WTC11 (cell line): ENCODE measurements at regions not wholly inside any gene's neighbourhood (a gene's known extent, or its start where the extent isn't known, plus 50 kb on each side); places are given as distances from the start of the nearest gene placed in this dataset.

ENCODE experiments used
- ATAC-seq: fragments of 200-7000 bp; cut with Tn5 transposase; 2 replicates; pipeline ENCODE4 v1.10.0; 2021; ENCODE audit warnings: mild to moderate bottlenecking, moderate library complexity
- CTCF ChIA-PET: fragments of 300-600 bp; sonication (Branson Sonifier 250); formaldehyde crosslinking; loops from one replicate; lab custom pipeline; 2021; ENCODE audit warnings: antibody characterized with exemption; lab: Charles Lee
- POLR2A ChIA-PET: fragments of 350-600 bp; sonication (Branson Sonifier 250); formaldehyde crosslinking; loops from one replicate; lab custom pipeline; 2021; ENCODE audit warnings: antibody characterized with exemption; lab: Charles Lee
- DNase-seq: peaks from one replicate; pipeline ENCODE4 v3.0.0; 2021; ENCODE audit warnings: low spot score
- H3K27ac Mint-ChIP-seq: 2 replicates; pipeline ENCODE4 v1.8.0; 2021; ENCODE audit warnings: mixed read lengths
- H3K27me3 Mint-ChIP-seq: 2 replicates; pipeline ENCODE4 v1.8.0; 2021; ENCODE audit warnings: low read depth, mild to moderate bottlenecking, moderate library complexity, mixed read lengths
- H3K36me3 Mint-ChIP-seq: 2 replicates; pipeline ENCODE4 v1.8.0; 2021; ENCODE audit warnings: mixed read lengths
- H3K4me1 Mint-ChIP-seq: 2 replicates; pipeline ENCODE4 v1.8.0; 2022; ENCODE audit warnings: mixed read lengths
- H3K4me3 Mint-ChIP-seq: 2 replicates; pipeline ENCODE4 v1.8.0; 2021; ENCODE audit warnings: mild to moderate bottlenecking, moderate library complexity, mixed read lengths
- H3K9me3 Mint-ChIP-seq: 2 replicates; pipeline ENCODE4 v1.8.0; 2021; ENCODE audit warnings: mixed read lengths
- ATF1 ChIP-seq: sonication (generic); formaldehyde crosslinking; IDR thresholded peaks from 2 replicates; pipeline ENCODE4 v1.8.1; 2023; ENCODE audit warnings: mild to moderate bottlenecking, moderate library complexity, missing genetic modification reagents
- CBFB ChIP-seq: sonication (generic); formaldehyde crosslinking; IDR thresholded peaks from 2 replicates; pipeline ENCODE4 v1.8.1; 2022; ENCODE audit warnings: mild to moderate bottlenecking, low read depth, missing genetic modification reagents
- CREM ChIP-seq: sonication (generic); formaldehyde crosslinking; IDR thresholded peaks from 2 replicates; pipeline ENCODE4 v1.8.1; 2022; ENCODE audit warnings: mild to moderate bottlenecking, missing genetic modification reagents, moderate library complexity
- ESRRA ChIP-seq: sonication (generic); formaldehyde crosslinking; IDR thresholded peaks from 2 replicates; pipeline ENCODE4 v1.8.1; 2022; ENCODE audit warnings: mild to moderate bottlenecking, missing genetic modification reagents, borderline replicate concordance
- GRHL2 ChIP-seq: fragments of 250-450 bp; sonication (Bioruptor Pico); IDR thresholded peaks from 2 replicates; pipeline ENCODE4 v1.8.0; 2022; ENCODE audit warnings: mild to moderate bottlenecking, moderate library complexity; ENCODE audit not compliant: insufficient replicate concordance, severe bottlenecking
- IRF2 ChIP-seq: sonication (generic); formaldehyde crosslinking; IDR thresholded peaks from 2 replicates; pipeline ENCODE4 v1.8.0; 2022; ENCODE audit warnings: low read depth, missing genetic modification reagents, borderline replicate concordance
- JUN ChIP-seq: sonication (generic); formaldehyde crosslinking; IDR thresholded peaks from 2 replicates; pipeline ENCODE4 v1.8.0; 2023; ENCODE audit warnings: mild to moderate bottlenecking, missing genetic modification reagents
- SMAD4 ChIP-seq: sonication (generic); formaldehyde crosslinking; IDR thresholded peaks from 2 replicates; pipeline ENCODE4 v1.8.0; 2022; ENCODE audit warnings: mild to moderate bottlenecking, missing genetic modification reagents
- ZNF121 ChIP-seq: sonication (generic); formaldehyde crosslinking; IDR thresholded peaks from 2 replicates; pipeline ENCODE4 v1.8.0; 2023; ENCODE audit warnings: missing genetic modification reagents
- ZNF396 ChIP-seq: fragments of 250-450 bp; sonication (Bioruptor Pico); IDR thresholded peaks from 2 replicates; pipeline ENCODE4 v1.8.0; 2021; ENCODE audit warnings: mild to moderate bottlenecking, moderate library complexity, borderline replicate concordance
- ZNF416 ChIP-seq: fragments of 250-450 bp; sonication (Bioruptor Pico); IDR thresholded peaks from 2 replicates; pipeline ENCODE4 v1.9.0; 2021; ENCODE audit warnings: mild to moderate bottlenecking, inconsistent platforms
- TF ChIP-seq, protein P1 (sequence below): sonication (generic); formaldehyde crosslinking; IDR thresholded peaks from 2 replicates; pipeline ENCODE4 v1.8.0; 2023; ENCODE audit warnings: mild to moderate bottlenecking, missing genetic modification reagents
- TF ChIP-seq, protein P2 (sequence below): sonication (generic); formaldehyde crosslinking; IDR thresholded peaks from 2 replicates; pipeline ENCODE4 v1.8.1; 2023; ENCODE audit warnings: mild to moderate bottlenecking, missing genetic modification reagents, moderate library complexity
- TF ChIP-seq, protein P3 (sequence below): fragments of 250-450 bp; sonication (Bioruptor Pico); IDR thresholded peaks from 2 replicates; pipeline ENCODE4 v1.9.0; 2021; ENCODE audit warnings: mild to moderate bottlenecking, borderline replicate concordance
- TF ChIP-seq, protein P4 (sequence below): sonication (generic); formaldehyde crosslinking; IDR thresholded peaks from 2 replicates; pipeline ENCODE4 v1.8.1; 2022; ENCODE audit warnings: missing genetic modification reagents, borderline replicate concordance
- TF ChIP-seq, protein P5 (sequence below): fragments of 250-450 bp; sonication (Bioruptor Pico); IDR thresholded peaks from 2 replicates; pipeline ENCODE4 v1.8.0; 2021; ENCODE audit warnings: mild to moderate bottlenecking
- TF ChIP-seq, protein P6 (sequence below): sonication (generic); formaldehyde crosslinking; IDR thresholded peaks from 2 replicates; pipeline ENCODE4 v1.8.1; 2023; ENCODE audit warnings: mild to moderate bottlenecking, missing genetic modification reagents
- TF ChIP-seq, protein P7 (sequence below): sonication (generic); formaldehyde crosslinking; IDR thresholded peaks from 2 replicates; pipeline ENCODE4 v1.8.1; 2022; ENCODE audit warnings: mild to moderate bottlenecking, missing genetic modification reagents, moderate library complexity, borderline replicate concordance
- TF ChIP-seq, protein P8 (sequence below): sonication (generic); formaldehyde crosslinking; IDR thresholded peaks from 2 replicates; pipeline ENCODE4 v1.8.1; 2023; ENCODE audit warnings: mild to moderate bottlenecking, missing genetic modification reagents
- TF ChIP-seq, protein P9 (sequence below): fragments of 250-450 bp; sonication (Bioruptor Pico); IDR thresholded peaks from 2 replicates; pipeline ENCODE4 v1.9.0; 2021; ENCODE audit warnings: mild to moderate bottlenecking

DNA sequence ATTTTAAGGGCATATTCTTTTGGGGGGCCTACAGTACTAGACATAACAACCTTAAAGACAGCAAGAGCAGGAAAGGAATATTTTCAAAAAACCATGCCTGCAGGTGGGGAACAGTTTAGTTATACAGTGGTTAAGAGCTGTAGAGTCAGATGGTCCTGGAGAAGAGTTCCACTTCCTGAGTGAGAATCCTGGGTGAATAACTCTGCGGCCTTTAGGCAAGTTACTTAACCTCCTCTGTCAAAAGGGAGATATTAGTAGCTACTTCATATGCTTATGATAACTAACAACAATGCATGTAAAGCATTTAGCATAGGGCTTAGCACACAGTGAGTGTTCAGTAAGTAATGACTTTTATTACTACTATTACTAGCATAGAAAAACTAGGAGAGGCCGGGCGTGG lies 119.2 kb upstream of the TAB2 start:
- no peak overlapping the region for H3K27ac Mint-ChIP-seq
- DNase-seq (no peak), ATAC-seq (no peak)
- CTCF ChIA-PET = no interaction called here
- peaks cover 10% of the 10 kb centered on the region for H3K4me1 Mint-ChIP-seq
- no peaks in the 10 kb centered on the region for H3K27me3 Mint-ChIP-seq
- TF ChIP-seq SMAD4 (CRISPR knock-in tag) (no peak), ESRRA (no peak), IRF2 (CRISPR knock-in tag) (no peak), ATF1 (CRISPR knock-in tag) (no peak), JUN (CRISPR knock-in tag) (no peak), CBFB (CRISPR knock-in tag) (no peak), ZNF416 (CRISPR knock-in tag) (no peak), CREM (CRISPR knock-in tag) (no peak), ZNF121 (no peak), GRHL2 (no peak), ZNF396 (CRISPR knock-in tag) (no peak)
- TF ChIP-seq, protein P1, sequence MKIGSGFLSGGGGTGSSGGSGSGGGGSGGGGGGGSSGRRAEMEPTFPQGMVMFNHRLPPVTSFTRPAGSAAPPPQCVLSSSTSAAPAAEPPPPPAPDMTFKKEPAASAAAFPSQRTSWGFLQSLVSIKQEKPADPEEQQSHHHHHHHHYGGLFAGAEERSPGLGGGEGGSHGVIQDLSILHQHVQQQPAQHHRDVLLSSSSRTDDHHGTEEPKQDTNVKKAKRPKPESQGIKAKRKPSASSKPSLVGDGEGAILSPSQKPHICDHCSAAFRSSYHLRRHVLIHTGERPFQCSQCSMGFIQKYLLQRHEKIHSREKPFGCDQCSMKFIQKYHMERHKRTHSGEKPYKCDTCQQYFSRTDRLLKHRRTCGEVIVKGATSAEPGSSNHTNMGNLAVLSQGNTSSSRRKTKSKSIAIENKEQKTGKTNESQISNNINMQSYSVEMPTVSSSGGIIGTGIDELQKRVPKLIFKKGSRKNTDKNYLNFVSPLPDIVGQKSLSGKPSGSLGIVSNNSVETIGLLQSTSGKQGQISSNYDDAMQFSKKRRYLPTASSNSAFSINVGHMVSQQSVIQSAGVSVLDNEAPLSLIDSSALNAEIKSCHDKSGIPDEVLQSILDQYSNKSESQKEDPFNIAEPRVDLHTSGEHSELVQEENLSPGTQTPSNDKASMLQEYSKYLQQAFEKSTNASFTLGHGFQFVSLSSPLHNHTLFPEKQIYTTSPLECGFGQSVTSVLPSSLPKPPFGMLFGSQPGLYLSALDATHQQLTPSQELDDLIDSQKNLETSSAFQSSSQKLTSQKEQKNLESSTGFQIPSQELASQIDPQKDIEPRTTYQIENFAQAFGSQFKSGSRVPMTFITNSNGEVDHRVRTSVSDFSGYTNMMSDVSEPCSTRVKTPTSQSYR (CRISPR knock-in tag) = no peak
- TF ChIP-seq, protein P2, sequence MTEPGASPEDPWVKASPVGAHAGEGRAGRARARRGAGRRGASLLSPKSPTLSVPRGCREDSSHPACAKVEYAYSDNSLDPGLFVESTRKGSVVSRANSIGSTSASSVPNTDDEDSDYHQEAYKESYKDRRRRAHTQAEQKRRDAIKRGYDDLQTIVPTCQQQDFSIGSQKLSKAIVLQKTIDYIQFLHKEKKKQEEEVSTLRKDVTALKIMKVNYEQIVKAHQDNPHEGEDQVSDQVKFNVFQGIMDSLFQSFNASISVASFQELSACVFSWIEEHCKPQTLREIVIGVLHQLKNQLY (CRISPR knock-in tag) = no peak
- TF ChIP-seq, protein P3, sequence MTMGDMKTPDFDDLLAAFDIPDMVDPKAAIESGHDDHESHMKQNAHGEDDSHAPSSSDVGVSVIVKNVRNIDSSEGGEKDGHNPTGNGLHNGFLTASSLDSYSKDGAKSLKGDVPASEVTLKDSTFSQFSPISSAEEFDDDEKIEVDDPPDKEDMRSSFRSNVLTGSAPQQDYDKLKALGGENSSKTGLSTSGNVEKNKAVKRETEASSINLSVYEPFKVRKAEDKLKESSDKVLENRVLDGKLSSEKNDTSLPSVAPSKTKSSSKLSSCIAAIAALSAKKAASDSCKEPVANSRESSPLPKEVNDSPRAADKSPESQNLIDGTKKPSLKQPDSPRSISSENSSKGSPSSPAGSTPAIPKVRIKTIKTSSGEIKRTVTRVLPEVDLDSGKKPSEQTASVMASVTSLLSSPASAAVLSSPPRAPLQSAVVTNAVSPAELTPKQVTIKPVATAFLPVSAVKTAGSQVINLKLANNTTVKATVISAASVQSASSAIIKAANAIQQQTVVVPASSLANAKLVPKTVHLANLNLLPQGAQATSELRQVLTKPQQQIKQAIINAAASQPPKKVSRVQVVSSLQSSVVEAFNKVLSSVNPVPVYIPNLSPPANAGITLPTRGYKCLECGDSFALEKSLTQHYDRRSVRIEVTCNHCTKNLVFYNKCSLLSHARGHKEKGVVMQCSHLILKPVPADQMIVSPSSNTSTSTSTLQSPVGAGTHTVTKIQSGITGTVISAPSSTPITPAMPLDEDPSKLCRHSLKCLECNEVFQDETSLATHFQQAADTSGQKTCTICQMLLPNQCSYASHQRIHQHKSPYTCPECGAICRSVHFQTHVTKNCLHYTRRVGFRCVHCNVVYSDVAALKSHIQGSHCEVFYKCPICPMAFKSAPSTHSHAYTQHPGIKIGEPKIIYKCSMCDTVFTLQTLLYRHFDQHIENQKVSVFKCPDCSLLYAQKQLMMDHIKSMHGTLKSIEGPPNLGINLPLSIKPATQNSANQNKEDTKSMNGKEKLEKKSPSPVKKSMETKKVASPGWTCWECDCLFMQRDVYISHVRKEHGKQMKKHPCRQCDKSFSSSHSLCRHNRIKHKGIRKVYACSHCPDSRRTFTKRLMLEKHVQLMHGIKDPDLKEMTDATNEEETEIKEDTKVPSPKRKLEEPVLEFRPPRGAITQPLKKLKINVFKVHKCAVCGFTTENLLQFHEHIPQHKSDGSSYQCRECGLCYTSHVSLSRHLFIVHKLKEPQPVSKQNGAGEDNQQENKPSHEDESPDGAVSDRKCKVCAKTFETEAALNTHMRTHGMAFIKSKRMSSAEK = no peak
- TF ChIP-seq, protein P4, sequence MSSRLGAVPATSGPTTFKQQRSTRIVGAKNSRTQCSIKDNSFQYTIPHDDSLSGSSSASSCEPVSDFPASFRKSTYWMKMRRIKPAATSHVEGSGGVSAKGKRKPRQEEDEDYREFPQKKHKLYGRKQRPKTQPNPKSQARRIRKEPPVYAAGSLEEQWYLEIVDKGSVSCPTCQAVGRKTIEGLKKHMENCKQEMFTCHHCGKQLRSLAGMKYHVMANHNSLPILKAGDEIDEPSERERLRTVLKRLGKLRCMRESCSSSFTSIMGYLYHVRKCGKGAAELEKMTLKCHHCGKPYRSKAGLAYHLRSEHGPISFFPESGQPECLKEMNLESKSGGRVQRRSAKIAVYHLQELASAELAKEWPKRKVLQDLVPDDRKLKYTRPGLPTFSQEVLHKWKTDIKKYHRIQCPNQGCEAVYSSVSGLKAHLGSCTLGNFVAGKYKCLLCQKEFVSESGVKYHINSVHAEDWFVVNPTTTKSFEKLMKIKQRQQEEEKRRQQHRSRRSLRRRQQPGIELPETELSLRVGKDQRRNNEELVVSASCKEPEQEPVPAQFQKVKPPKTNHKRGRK (CRISPR knock-in tag) = no peak
- TF ChIP-seq, protein P5, sequence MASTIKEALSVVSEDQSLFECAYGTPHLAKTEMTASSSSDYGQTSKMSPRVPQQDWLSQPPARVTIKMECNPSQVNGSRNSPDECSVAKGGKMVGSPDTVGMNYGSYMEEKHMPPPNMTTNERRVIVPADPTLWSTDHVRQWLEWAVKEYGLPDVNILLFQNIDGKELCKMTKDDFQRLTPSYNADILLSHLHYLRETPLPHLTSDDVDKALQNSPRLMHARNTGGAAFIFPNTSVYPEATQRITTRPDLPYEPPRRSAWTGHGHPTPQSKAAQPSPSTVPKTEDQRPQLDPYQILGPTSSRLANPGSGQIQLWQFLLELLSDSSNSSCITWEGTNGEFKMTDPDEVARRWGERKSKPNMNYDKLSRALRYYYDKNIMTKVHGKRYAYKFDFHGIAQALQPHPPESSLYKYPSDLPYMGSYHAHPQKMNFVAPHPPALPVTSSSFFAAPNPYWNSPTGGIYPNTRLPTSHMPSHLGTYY (CRISPR knock-in tag) = no peak
- TF ChIP-seq, protein P6, sequence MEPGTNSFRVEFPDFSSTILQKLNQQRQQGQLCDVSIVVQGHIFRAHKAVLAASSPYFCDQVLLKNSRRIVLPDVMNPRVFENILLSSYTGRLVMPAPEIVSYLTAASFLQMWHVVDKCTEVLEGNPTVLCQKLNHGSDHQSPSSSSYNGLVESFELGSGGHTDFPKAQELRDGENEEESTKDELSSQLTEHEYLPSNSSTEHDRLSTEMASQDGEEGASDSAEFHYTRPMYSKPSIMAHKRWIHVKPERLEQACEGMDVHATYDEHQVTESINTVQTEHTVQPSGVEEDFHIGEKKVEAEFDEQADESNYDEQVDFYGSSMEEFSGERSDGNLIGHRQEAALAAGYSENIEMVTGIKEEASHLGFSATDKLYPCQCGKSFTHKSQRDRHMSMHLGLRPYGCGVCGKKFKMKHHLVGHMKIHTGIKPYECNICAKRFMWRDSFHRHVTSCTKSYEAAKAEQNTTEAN (CRISPR knock-in tag) = no peak
- TF ChIP-seq, protein P7, sequence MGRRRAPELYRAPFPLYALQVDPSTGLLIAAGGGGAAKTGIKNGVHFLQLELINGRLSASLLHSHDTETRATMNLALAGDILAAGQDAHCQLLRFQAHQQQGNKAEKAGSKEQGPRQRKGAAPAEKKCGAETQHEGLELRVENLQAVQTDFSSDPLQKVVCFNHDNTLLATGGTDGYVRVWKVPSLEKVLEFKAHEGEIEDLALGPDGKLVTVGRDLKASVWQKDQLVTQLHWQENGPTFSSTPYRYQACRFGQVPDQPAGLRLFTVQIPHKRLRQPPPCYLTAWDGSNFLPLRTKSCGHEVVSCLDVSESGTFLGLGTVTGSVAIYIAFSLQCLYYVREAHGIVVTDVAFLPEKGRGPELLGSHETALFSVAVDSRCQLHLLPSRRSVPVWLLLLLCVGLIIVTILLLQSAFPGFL (CRISPR knock-in tag) = no peak
- TF ChIP-seq, protein P8, sequence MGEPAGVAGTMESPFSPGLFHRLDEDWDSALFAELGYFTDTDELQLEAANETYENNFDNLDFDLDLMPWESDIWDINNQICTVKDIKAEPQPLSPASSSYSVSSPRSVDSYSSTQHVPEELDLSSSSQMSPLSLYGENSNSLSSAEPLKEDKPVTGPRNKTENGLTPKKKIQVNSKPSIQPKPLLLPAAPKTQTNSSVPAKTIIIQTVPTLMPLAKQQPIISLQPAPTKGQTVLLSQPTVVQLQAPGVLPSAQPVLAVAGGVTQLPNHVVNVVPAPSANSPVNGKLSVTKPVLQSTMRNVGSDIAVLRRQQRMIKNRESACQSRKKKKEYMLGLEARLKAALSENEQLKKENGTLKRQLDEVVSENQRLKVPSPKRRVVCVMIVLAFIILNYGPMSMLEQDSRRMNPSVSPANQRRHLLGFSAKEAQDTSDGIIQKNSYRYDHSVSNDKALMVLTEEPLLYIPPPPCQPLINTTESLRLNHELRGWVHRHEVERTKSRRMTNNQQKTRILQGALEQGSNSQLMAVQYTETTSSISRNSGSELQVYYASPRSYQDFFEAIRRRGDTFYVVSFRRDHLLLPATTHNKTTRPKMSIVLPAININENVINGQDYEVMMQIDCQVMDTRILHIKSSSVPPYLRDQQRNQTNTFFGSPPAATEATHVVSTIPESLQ = no peak
- TF ChIP-seq, protein P9, sequence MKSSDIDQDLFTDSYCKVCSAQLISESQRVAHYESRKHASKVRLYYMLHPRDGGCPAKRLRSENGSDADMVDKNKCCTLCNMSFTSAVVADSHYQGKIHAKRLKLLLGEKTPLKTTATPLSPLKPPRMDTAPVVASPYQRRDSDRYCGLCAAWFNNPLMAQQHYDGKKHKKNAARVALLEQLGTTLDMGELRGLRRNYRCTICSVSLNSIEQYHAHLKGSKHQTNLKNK (CRISPR knock-in tag) = no peak
- TF ChIP-seq, all 79 proteins: peak for 0
- H3K9me3 Mint-ChIP-seq = peaks cover 6% of the 10 kb centered on the region; the same call in 1 of the 2 replicates
- H3K36me3 Mint-ChIP-seq = no peaks in the 10 kb centered on the region
- POLR2A ChIA-PET = no interaction called here
- no peak overlapping the region for H3K4me3 Mint-ChIP-seq
